NCI-H446 treated with DMSO at 0.1 percent for 48 hours (cell line): ENCODE measurements at regions not wholly inside any gene's neighbourhood (a gene's known extent, or its start where the extent isn't known, plus 50 kb on each side); places are given as distances from the start of the nearest gene placed in this dataset.

Experiments
- DNase-seq: peaks from one replicate; lab custom pipeline; 2025; lab: John Stamatoyannopoulos, UW

- DNase-seq: no peak
These were observed 197.7 kb upstream of the CIBAR2 start for GRCh38 chr16:85309656-85310587.

GRCh38 chr16:85310868-85311585 lies 198.8 kb upstream of the CIBAR2 start:
- DNase-seq: no peak

- DNase-seq: no peak
These were observed 199.5 kb upstream of the CIBAR2 start for GRCh38 chr16:85311741-85312140.

- DNase-seq: no peak
These were observed 199.9 kb upstream of the CIBAR2 start for GRCh38 chr16:85312174-85312573.

GRCh38 chr16:85312642-85313525 lies 200.6 kb upstream of the CIBAR2 start:
- DNase-seq: no peak

- DNase-seq: no peak
These were observed 201.4 kb upstream of the CIBAR2 start for GRCh38 chr16:85313526-85314301.

GRCh38 chr16:85314512-85314971 lies 202.3 kb upstream of the CIBAR2 start:
- DNase-seq: no peak

GRCh38 chr16:85315866-85316265 lies 203.6 kb upstream of the CIBAR2 start:
- DNase-seq: no peak

GRCh38 chr16:85316321-85316919 lies 204.1 kb upstream of the CIBAR2 start:
- DNase-seq: no peak

- no peak for DNase-seq
These were observed 204.7 kb upstream of the CIBAR2 start for GRCh38 chr16:85316944-85317343.

- DNase-seq: no peak
These were observed 205.4 kb upstream of the CIBAR2 start for GRCh38 chr16:85317704-85318103.

- no peak for DNase-seq
These were observed 207.1 kb upstream of the CIBAR2 start for GRCh38 chr16:85319208-85319983.

GRCh38 chr16:85319984-85320440 lies 207.7 kb upstream of the CIBAR2 start:
- DNase-seq: no peak

- no peak for DNase-seq
These were observed 208.6 kb upstream of the CIBAR2 start for GRCh38 chr16:85320677-85321385.

- DNase-seq: no peak
These were observed 209.4 kb upstream of the CIBAR2 start for GRCh38 chr16:85321509-85322271.

- DNase-seq: no peak
These were observed 211.1 kb upstream of the CIBAR2 start for GRCh38 chr16:85323230-85323960.

- DNase-seq: no peak
These were observed 211.6 kb upstream of the CIBAR2 start for GRCh38 chr16:85323961-85324253.

- no peak for DNase-seq
These were observed 212.2 kb upstream of the CIBAR2 start for GRCh38 chr16:85324488-85324887.
